ENCODE measurements at regions not wholly inside any gene's neighbourhood (a gene's known extent, or its start where the extent isn't known, plus 50 kb on each side); places are given as distances from the start of the nearest gene placed in this dataset.

DNA sequence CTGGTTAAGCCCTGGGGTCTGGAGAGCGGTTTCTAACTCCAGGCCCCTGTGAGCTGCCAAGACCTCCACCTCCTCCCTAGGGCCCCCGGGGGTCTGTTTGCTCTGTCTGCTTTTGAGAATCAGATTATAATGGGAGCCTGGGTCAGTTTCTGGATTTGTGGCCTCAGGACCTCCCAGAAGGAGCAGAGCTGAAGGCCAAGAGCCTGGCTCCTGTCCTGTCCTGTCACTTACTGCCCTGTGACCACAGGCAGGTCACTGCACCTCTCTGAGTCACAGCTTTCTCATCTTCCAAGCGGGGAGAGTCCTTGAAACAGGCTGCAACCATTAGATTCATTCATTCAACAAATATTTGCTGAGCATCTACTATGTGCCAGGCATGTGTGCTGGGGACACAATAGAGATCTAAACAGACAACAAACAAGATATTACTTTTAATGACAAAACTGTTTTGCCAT, 87.3 kb upstream of the FGF3 start:
- Histone ChIP-seq H3K4me3 (no peak overlapping the region), H3K4me1 (no peaks in the 10 kb centered on the region), H3K27ac (no peak overlapping the region), H3K36me3 (no peaks in the 10 kb centered on the region), H3K27me3 (peaks cover 0 to 28% (median 16%) of the 10 kb centered on the region in 3 donors), H3K9me3 (no peaks in the 10 kb centered on the region)
- DNase-seq (no peak), ATAC-seq (no peak)
- in situ Hi-C loops (cut with MboI; ENCODE audit: low sequenced_read_pairs in 4 of 4) (no loop called here), intact Hi-C loops (cut with DNase I; ENCODE audit: low total_unique reads) (no loop called here)
- TF ChIP-seq POLR2A (IDR thresholded peaks at IDR 0.05) = no peak
- TF ChIP-seq CTCF (IDR thresholded peaks at IDR 0.05 in 4 of 5, conservative IDR thresholded peaks at IDR 0.05 in 1 of 5) = no peak

GRCh38 chr11:69907611-69908010, 88.4 kb upstream of the FGF3 start:
- DNase-seq (no peak), ATAC-seq (no peak)
- Histone ChIP-seq H3K27ac (no peak overlapping the region), H3K27me3 (peaks cover 0 to 28% (median 16%) of the 10 kb centered on the region in 3 donors), H3K9me3 (no peaks in the 10 kb centered on the region), H3K36me3 (no peaks in the 10 kb centered on the region), H3K4me3 (no peak overlapping the region), H3K4me1 (no peaks in the 10 kb centered on the region)
- in situ Hi-C loops (cut with MboI; ENCODE audit: low sequenced_read_pairs in 4 of 4) (no loop called here), intact Hi-C loops (cut with DNase I; ENCODE audit: low total_unique reads) (no loop called here)
- TF ChIP-seq CTCF (IDR thresholded peaks at IDR 0.05 in 4 of 5, conservative IDR thresholded peaks at IDR 0.05 in 1 of 5) = no peak
- no peak for TF ChIP-seq POLR2A (IDR thresholded peaks at IDR 0.05)

DNA sequence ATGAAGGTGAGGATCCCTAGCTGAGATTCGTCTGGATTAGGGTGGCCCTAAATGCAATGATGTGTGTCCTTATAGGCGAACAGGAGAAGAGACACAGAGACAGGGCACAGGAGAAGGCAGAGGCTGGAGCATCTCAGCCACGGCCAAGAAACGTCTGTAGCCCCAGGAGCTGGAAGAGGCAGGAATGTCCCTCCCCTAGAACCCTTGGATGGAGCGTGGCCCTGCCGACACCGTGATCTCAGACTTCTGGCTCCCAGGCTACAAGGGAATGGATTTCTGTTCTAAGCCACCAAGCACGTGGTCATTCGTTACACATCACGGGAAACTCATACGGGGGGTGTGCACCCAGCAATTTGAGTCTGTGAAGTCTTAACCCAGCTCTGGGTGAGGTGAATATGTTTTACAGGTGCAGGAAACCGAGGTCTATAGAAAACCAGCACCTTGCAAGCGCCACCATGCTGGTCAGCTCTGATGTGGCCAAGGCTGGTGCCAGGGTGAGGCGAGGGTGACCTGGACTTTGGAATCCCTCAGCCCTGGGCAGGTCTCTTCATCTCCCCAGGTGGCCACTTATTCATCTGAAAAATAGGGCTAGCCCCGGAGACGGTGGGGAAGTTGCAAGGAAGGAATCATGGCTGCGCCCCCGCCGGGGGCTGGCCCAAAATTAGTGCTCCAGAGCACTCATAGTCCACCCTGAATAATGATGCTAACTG, 89.5 kb upstream of the FGF3 start:
- intact Hi-C loops (cut with DNase I; ENCODE audit: low total_unique reads) = no loop called here
- H3K4me1 ChIP-seq = no peaks in the 10 kb centered on the region

GRCh38 chr11:69909561-69910518, 90.6 kb upstream of the FGF3 start:
- no peaks in the 10 kb centered on the region for H3K4me1 ChIP-seq
- H3K9me3 ChIP-seq = no peaks in the 10 kb centered on the region
- intact Hi-C loops (cut with DNase I; ENCODE audit: low total_unique reads) (loop anchor here (10.0 kb wide), 1 partner anchor 185 kb away; no protein-coding TSS in a partner anchor), in situ Hi-C loops (cut with MboI; ENCODE audit: low sequenced_read_pairs in 4 of 4) (loop anchor here in 1 of 4 donors (5.0 kb wide), 1 partner anchor 282 kb away; no protein-coding TSS in a partner anchor)
- DNase-seq (no peak), ATAC-seq (no peak)
- H3K27me3 ChIP-seq = peaks cover 0 to 28% (median 16%) of the 10 kb centered on the region in 3 donors
- no peaks in the 10 kb centered on the region for H3K36me3 ChIP-seq
- peak in 4 of 5 experiments; percentile 14 to 53 (median 34) for TF ChIP-seq CTCF (IDR thresholded peaks at IDR 0.05 in 4 of 5, conservative IDR thresholded peaks at IDR 0.05 in 1 of 5)
- no peak for TF ChIP-seq POLR2A (IDR thresholded peaks at IDR 0.05)
- no peak overlapping the region for H3K4me3 ChIP-seq
- H3K27ac ChIP-seq = no peak overlapping the region

More for the DNA sequence above, 89.5 kb upstream of the FGF3 start:
- H3K4me3 ChIP-seq = no peak overlapping the region
- no peaks in the 10 kb centered on the region for H3K36me3 ChIP-seq
- ATAC-seq = no peak
- H3K27me3 ChIP-seq = peaks cover 0 to 28% (median 16%) of the 10 kb centered on the region in 3 donors
- TF ChIP-seq POLR2A (IDR thresholded peaks at IDR 0.05) (no peak), CTCF (IDR thresholded peaks at IDR 0.05 in 4 of 5, conservative IDR thresholded peaks at IDR 0.05 in 1 of 5) (no peak)
- no peaks in the 10 kb centered on the region for H3K9me3 ChIP-seq
- no peak overlapping the region for H3K27ac ChIP-seq
- in situ Hi-C loops (cut with MboI; ENCODE audit: low sequenced_read_pairs in 4 of 4) = no loop called here
- DNase-seq = no peak
